Endodermal cell (in vitro differentiated cells): ENCODE measurements at regions not wholly inside any gene's neighbourhood (a gene's known extent, or its start where the extent isn't known, plus 50 kb on each side); places are given as distances from the start of the nearest gene placed in this dataset.

Experiments used
- DNase-seq: peaks from one replicate; pipeline ENCODE4 v3.0.0-alpha.2; 2017
- H3K27ac ChIP-seq: 2 replicates; pipeline ENCODE4 v1.5.1; 2013; ENCODE audit warnings: mild to moderate bottlenecking, low read depth, low read length, moderate library complexity
- H3K27me3 ChIP-seq: 2 replicates; pipeline ENCODE4 v1.6.1; 2013; ENCODE audit warnings: mild to moderate bottlenecking, low read length, moderate library complexity; ENCODE audit not compliant: insufficient read depth, control insufficient read depth, poor library complexity, severe bottlenecking
- H3K36me3 ChIP-seq: 2 replicates; pipeline ENCODE4 v1.7.0; 2013; ENCODE audit warnings: mild to moderate bottlenecking, low read length, moderate library complexity; ENCODE audit not compliant: control insufficient read depth, insufficient read depth
- H3K4me1 ChIP-seq: one replicate; pipeline ENCODE4 v1.7.0; 2013; ENCODE audit warnings: low read length; ENCODE audit not compliant: control insufficient read depth, insufficient read depth
- H3K4me3 ChIP-seq: 2 replicates; pipeline ENCODE4 v1.5.1; 2013; ENCODE audit warnings: mild to moderate bottlenecking, low read length, moderate library complexity
- H3K9ac ChIP-seq: 2 replicates; pipeline ENCODE4 v1.6.1; 2013; ENCODE audit warnings: mild to moderate bottlenecking, low read length, moderate library complexity; ENCODE audit not compliant: poor library complexity, severe bottlenecking; ENCODE audit errors: extremely low read depth
- H3K9me3 ChIP-seq: 2 replicates; pipeline ENCODE4 v1.6.1; 2013; ENCODE audit warnings: mild to moderate bottlenecking, low read length, moderate library complexity; ENCODE audit not compliant: control insufficient read depth
- H3K27ac Mint-ChIP-seq: 2 replicates; pipeline ENCODE4 v1.8.0; 2020; ENCODE audit warnings: mixed read lengths
- H3K27me3 Mint-ChIP-seq: 2 replicates; pipeline ENCODE4 v1.8.0; 2021; ENCODE audit warnings: mild to moderate bottlenecking, mixed read lengths; ENCODE audit not compliant: insufficient read depth
- H3K36me3 Mint-ChIP-seq: 2 replicates; pipeline ENCODE4 v1.8.0; 2020; ENCODE audit warnings: low read depth, mixed read lengths
- H3K4me1 Mint-ChIP-seq: 2 replicates; pipeline ENCODE4 v1.8.0; 2020; ENCODE audit warnings: mixed read lengths
- H3K4me3 Mint-ChIP-seq: 2 replicates; pipeline ENCODE4 v1.8.0; 2020; ENCODE audit warnings: mild to moderate bottlenecking, moderate library complexity, mixed read lengths
- H3K9me3 Mint-ChIP-seq: 2 replicates; pipeline ENCODE4 v1.8.0; 2020; ENCODE audit warnings: mild to moderate bottlenecking, mixed read lengths
- WGBS, 2 experiments: methylation state at CpG; one replicate each; pipeline versions ENCODE4 v1.1.5 to v1.1.7; 2013; ENCODE audit warnings: missing lambda C conversion rate in 2 of 2, mixed read lengths in 1 of 2; ENCODE audit not compliant: insufficient coverage in 1 of 2, insufficient read length in 1 of 2; 5-methylcytosine and 5-hydroxymethylcytosine counted together
- TF ChIP-seq, protein P1 (sequence below): fragments of 200-600 bp; sonication (generic); conservative IDR thresholded peaks from 2 replicates; pipeline ENCODE4 v1.5.0; 2021; ENCODE audit warnings: antibody characterized with exemption, mild to moderate bottlenecking

DNA sequence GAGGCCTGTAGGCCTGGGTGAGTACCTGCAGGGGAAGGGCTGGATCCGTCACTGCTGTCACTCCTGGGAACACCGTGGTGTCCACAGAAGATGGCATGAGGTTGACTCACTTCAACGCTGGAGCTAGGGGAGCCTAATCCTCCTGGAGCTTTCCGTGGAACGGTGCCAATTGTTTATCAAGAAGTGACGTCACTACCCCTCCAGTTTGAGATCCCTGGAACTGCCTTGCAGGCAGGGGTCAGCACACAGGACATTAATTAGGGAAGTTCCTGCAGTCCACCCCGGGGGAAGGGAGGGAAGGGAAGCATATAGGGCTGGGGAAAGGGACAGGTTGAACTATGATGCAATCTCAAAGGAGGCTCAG is 408.6 kb downstream of the GALR1 start:
- no peaks in the 10 kb centered on the region for H3K4me1 ChIP-seq
- no peak overlapping the region for H3K4me3 Mint-ChIP-seq
- H3K4me1 Mint-ChIP-seq = no peaks in the 10 kb centered on the region
- no peaks in the 10 kb centered on the region for H3K9me3 Mint-ChIP-seq
- TF ChIP-seq, protein P1, sequence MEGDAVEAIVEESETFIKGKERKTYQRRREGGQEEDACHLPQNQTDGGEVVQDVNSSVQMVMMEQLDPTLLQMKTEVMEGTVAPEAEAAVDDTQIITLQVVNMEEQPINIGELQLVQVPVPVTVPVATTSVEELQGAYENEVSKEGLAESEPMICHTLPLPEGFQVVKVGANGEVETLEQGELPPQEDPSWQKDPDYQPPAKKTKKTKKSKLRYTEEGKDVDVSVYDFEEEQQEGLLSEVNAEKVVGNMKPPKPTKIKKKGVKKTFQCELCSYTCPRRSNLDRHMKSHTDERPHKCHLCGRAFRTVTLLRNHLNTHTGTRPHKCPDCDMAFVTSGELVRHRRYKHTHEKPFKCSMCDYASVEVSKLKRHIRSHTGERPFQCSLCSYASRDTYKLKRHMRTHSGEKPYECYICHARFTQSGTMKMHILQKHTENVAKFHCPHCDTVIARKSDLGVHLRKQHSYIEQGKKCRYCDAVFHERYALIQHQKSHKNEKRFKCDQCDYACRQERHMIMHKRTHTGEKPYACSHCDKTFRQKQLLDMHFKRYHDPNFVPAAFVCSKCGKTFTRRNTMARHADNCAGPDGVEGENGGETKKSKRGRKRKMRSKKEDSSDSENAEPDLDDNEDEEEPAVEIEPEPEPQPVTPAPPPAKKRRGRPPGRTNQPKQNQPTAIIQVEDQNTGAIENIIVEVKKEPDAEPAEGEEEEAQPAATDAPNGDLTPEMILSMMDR = no peak
- no peaks in the 10 kb centered on the region for H3K27me3 ChIP-seq
- H3K27me3 Mint-ChIP-seq = no peaks in the 10 kb centered on the region
- H3K27ac ChIP-seq = no peak overlapping the region
- DNase-seq = no peak
- no peaks in the 10 kb centered on the region for H3K9me3 ChIP-seq
- H3K36me3 Mint-ChIP-seq = no peaks in the 10 kb centered on the region
- no peak overlapping the region for H3K4me3 ChIP-seq
- no peak overlapping the region for H3K9ac ChIP-seq
- no peak overlapping the region for H3K27ac Mint-ChIP-seq
- WGBS, 2 experiments = 78 to 85% methylated on average over 5 to 7 of the region's 7 CpGs
- H3K36me3 ChIP-seq = no peaks in the 10 kb centered on the region

DNA sequence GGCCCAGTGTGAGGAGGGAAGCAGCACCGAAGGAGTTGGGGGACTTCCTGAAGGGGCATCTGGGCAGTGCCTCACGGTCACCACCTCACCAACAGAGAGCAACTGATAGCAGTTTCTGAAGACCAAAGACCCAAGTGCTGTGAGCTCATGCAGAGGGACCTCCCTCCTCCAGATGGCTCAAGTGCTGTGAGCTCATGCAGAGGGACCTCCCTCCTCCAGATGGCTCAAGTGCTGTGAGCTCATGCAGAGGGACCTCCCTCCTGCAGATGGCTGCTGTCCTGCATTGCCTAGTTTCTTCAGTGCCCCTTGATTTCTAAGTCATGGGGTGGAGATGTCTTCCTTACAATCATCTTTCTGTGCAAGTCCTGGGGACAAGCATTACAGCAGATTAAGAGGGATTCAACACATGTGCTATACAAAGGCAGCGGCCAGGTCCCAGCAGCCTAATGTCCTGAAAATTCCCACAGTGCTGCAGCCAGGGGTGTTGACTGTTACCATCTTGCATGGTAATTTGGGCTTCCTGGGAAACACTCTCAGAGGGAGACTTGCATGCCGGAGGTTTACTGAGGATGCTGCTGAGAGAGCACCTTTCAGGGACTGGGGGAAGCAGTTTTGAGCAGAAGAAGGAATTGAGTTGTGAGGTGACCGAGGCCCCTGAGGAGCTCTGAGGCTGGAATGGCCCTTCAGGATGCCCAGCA is 409.3 kb downstream of the GALR1 start:
- DNase-seq = no peak
- Histone ChIP-seq H3K4me3 (no peak overlapping the region), H3K9ac (no peak overlapping the region), H3K27me3 (no peaks in the 10 kb centered on the region), H3K36me3 (no peaks in the 10 kb centered on the region), H3K9me3 (no peaks in the 10 kb centered on the region), H3K27ac (no peak overlapping the region), H3K4me1 (no peaks in the 10 kb centered on the region)
- TF ChIP-seq, protein P1 = no peak
- no peaks in the 10 kb centered on the region for H3K27me3 Mint-ChIP-seq
- H3K36me3 Mint-ChIP-seq = no peaks in the 10 kb centered on the region
- no peak overlapping the region for H3K4me3 Mint-ChIP-seq
- no peak overlapping the region for H3K27ac Mint-ChIP-seq
- H3K4me1 Mint-ChIP-seq = no peaks in the 10 kb centered on the region
- 71 to 89% methylated on average over 3 to 5 of the region's 5 CpGs for WGBS, 2 experiments
- H3K9me3 Mint-ChIP-seq = no peaks in the 10 kb centered on the region

DNA sequence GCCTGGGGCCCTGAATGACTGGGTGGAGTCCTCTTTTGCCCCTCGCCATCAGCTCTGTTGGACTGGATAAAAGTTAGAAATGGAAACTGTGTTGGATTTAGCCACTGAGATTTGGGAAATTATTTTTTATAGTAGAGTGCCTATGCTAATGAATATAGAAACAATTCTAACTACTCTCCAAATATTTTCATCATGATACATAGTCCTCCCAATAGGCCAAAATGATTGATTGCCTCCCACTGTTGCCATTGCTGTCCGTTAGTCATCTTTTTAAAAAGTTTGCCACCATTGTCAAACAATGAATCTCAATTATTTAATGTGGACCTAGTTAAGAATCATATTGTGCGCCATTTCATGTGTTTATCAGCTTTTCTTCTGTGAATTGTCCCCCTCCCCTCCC is 417.0 kb downstream of the GALR1 start:
- TF ChIP-seq, protein P1 = no peak
- peaks cover 3% of the 10 kb centered on the region for H3K27me3 Mint-ChIP-seq
- Histone ChIP-seq H3K4me1 (no peaks in the 10 kb centered on the region), H3K9me3 (no peaks in the 10 kb centered on the region), H3K27me3 (no peaks in the 10 kb centered on the region), H3K4me3 (no peak overlapping the region), H3K36me3 (no peaks in the 10 kb centered on the region), H3K9ac (no peak overlapping the region), H3K27ac (no peak overlapping the region)
- no peaks in the 10 kb centered on the region for H3K36me3 Mint-ChIP-seq
- 82 to 100% methylated on average over 1 to 3 of the region's 3 CpGs for WGBS, 2 experiments
- H3K4me3 Mint-ChIP-seq = no peak overlapping the region
- no peaks in the 10 kb centered on the region for H3K9me3 Mint-ChIP-seq
- DNase-seq = no peak
- H3K4me1 Mint-ChIP-seq = peaks cover 5% of the 10 kb centered on the region
- H3K27ac Mint-ChIP-seq = no peak overlapping the region
